ENCODE measurements at regions not wholly inside any gene's neighbourhood (a gene's known extent, or its start where the extent isn't known, plus 50 kb on each side); places are given as distances from the start of the nearest gene placed in this dataset.

DNA sequence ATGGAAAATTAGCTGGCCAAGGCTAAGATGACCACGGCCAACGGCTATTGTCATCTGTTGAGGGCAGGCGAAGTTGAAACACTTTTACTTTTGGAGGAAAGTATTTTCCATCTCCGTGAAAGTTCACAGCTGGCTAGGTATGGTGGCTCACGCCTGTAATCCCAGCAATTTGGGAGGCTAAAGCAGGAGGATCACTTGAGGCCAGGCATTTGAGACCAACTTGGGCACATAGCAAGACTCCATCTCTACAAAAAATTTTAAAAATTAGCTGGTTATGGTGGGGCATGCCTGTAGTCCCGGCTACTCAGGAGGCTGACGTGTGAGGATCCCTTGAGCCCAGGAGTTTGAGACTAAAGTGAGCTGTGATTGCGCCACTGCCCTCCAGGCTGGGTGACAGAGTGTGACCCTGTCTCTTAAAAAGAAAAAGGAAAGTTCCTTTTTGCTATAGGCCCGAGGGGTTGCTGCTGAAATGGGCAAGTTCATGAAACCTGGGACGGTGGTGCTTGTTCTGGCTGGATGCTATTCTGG lies 85.5 kb upstream of the MKLN1 start (continued):
- no peak for TF ChIP-seq FOSL1 (IDR thresholded peaks at IDR 0.05; ENCODE audit: low read depth)

DNA sequence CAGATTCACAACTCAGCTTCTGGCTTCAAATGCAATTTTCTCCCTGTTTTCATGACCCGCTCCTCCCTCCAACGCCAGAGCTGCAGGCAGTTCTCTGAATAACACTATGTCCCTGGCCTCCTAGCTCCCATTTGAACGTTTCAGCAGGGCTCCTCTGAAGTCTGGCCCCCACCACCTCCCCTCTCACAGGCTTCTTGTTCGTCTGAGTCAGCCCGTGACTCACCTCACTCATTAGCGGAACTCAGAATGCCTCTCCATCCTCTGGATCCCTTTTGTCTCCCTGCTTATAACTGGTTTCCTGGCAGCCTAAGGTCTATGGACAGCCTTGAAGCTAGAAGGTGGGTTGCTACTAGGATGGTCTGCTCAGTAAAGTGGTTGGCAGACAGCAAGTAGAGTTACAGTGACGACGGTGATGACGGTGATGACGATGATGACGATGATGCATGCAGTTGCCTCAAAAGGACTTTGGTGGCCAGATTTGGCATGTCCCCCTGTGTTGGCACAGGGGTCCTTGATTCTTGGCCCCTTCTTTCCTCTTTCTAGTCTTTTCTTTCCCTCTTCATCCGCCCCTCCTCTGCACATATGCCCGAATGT lies 83.3 kb upstream of the MKLN1 start:
- H3K4me1 ChIP-seq (ENCODE audit: control insufficient read depth in 1 of 2, insufficient read depth in 2 of 2, low read length in 2 of 2), result peaks cover 12 to 25% of the 10 kb centered on the region in 2 experiments
- TF ChIP-seq FOSL1 (IDR thresholded peaks at IDR 0.05; ENCODE audit: low read depth) (peak; percentile 91), POLR2A (IDR thresholded peaks at IDR 0.05; ENCODE audit: borderline replicate concordance, extremely low read depth, insufficient read depth, insufficient read length) (no peak), TCF7L2 (IDR thresholded peaks at IDR 0.05; ENCODE audit: borderline replicate concordance, extremely low read depth, insufficient read depth, insufficient read length) (peak; percentile 57), JUND (IDR thresholded peaks at IDR 0.05) (peak; percentile 82)
- H3K27me3 ChIP-seq (ENCODE audit: insufficient read depth, low read length), result no peaks in the 10 kb centered on the region
- BruUV-seq (replicated peaks), result no TSS peak
- no peaks in the 10 kb centered on the region for H3K9me2 ChIP-seq (ENCODE audit: insufficient read depth)
- intact Hi-C loops (cut with micrococcal nuclease), result no loop called here
- no peaks in the 10 kb centered on the region for H3K79me2 ChIP-seq (ENCODE audit: insufficient read depth, low read length)
- POLR2A ChIA-PET, result no interaction called here
- no peak overlapping the region for H3K9ac ChIP-seq (ENCODE audit: low read length)
- CTCF ChIA-PET, result no interaction called here
- RAD21 ChIA-PET (ENCODE audit: low non-redundant PET in 1 of 2, low total read pairs in 2 of 2, uncharacterized antibody in 2 of 2, unreplicated experiment in 2 of 2), result no interaction called here
- no peaks in the 10 kb centered on the region for H3K36me3 ChIP-seq (ENCODE audit: control insufficient read depth in 1 of 2, insufficient read depth in 2 of 2, low read length in 2 of 2)
- no peaks in the 10 kb centered on the region for H3K9me3 ChIP-seq (ENCODE audit: control insufficient read depth in 1 of 2, insufficient read depth in 1 of 2, low read depth in 1 of 2, low read length in 2 of 2)
- peak overlapping the region; percentile 60 for H2AFZ ChIP-seq (ENCODE audit: low read depth, low read length, poor library complexity, severe bottlenecking)
- H3K27ac ChIP-seq (ENCODE audit: low read depth, low read length), result no peak overlapping the region
- H3K4me3 ChIP-seq (replicated peaks in 1 of 2; ENCODE audit: low read depth in 1 of 2, low read length in 2 of 2), result peak overlapping the region in 1 of 2 experiments; percentile 25; a peak in 1 of 4 replicates
- ATAC-seq, result peak; percentile 92
- H3K4me2 ChIP-seq (ENCODE audit: low read length), result peak overlapping the region; percentile 58
- peak; percentile 35 for DNase-seq (ENCODE audit: low read depth, low spot score)
- no peaks in the 10 kb centered on the region for H4K20me1 ChIP-seq (ENCODE audit: insufficient read depth)

DNA sequence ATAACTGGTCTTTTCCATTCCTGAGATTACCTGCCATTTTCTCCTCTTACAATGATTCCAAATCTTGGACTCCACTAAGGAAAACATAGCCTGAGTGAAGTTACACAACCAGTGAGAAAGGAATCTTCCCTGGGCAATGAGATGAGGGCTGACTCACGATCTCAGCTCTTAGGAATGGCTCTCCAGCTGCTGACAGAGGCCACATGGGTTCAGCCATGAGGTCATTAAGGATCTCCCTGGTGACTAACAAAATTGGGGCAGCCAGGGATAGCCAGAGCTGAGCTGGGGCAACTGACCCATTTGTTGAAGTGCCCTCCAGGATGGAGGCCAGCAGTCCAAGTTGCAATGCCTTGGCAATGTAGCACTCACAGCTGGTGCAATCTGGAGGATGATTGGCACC lies 78.7 kb upstream of the MKLN1 start:
- DNase-seq (ENCODE audit: low read depth, low spot score) (no peak), ATAC-seq (0 out of 2 replicates have a peak, but pooled peaks have one; percentile 34)
- Histone ChIP-seq H3K27ac (ENCODE audit: low read depth, low read length) (no peak overlapping the region), H3K4me1 (ENCODE audit: control insufficient read depth in 1 of 2, insufficient read depth in 2 of 2, low read length in 2 of 2) (peaks cover 9 to 21% of the 10 kb centered on the region in 2 experiments), H3K9ac (ENCODE audit: low read length) (no peak overlapping the region), H3K79me2 (ENCODE audit: insufficient read depth, low read length) (no peaks in the 10 kb centered on the region), H3K9me2 (ENCODE audit: insufficient read depth) (no peaks in the 10 kb centered on the region), H3K9me3 (ENCODE audit: control insufficient read depth in 1 of 2, insufficient read depth in 1 of 2, low read depth in 1 of 2, low read length in 2 of 2) (peaks cover 0 to 3% of the 10 kb centered on the region in 2 experiments; a peak in 1 of 4 replicates), H3K4me3 (replicated peaks in 1 of 2; ENCODE audit: low read depth in 1 of 2, low read length in 2 of 2) (no peak overlapping the region), H4K20me1 (ENCODE audit: insufficient read depth) (no peaks in the 10 kb centered on the region), H3K36me3 (ENCODE audit: control insufficient read depth in 1 of 2, insufficient read depth in 2 of 2, low read length in 2 of 2) (no peaks in the 10 kb centered on the region), H3K27me3 (ENCODE audit: insufficient read depth, low read length) (no peaks in the 10 kb centered on the region), H2AFZ (ENCODE audit: low read depth, low read length, poor library complexity, severe bottlenecking) (no peak overlapping the region), H3K4me2 (ENCODE audit: low read length) (peak overlapping the region; percentile 41)
- ChIA-PET RAD21 (ENCODE audit: low non-redundant PET in 1 of 2, low total read pairs in 2 of 2, uncharacterized antibody in 2 of 2, unreplicated experiment in 2 of 2) (no interaction called here), CTCF (no interaction called here), POLR2A (no interaction called here)
- intact Hi-C loops (cut with micrococcal nuclease), result no loop called here
- BruUV-seq (replicated peaks), result no TSS peak
- TF ChIP-seq RAD21 (IDR thresholded peaks at IDR 0.05; ENCODE audit: low read depth), result no peak
- peak; percentile 44; the same call in 1 of the 2 replicates for TF ChIP-seq CEBPB (IDR thresholded peaks at IDR 0.05; ENCODE audit: low read depth)
